ENCODE measurements at regions not wholly inside any gene's neighbourhood (a gene's known extent, or its start where the extent isn't known, plus 50 kb on each side); places are given as distances from the start of the nearest gene placed in this dataset.
"Not testable (repeated sequence)": the region's sequence is repeated elsewhere in the genome, so short reads cannot be mapped to it uniquely, and the experiment has no call there.

DNA sequence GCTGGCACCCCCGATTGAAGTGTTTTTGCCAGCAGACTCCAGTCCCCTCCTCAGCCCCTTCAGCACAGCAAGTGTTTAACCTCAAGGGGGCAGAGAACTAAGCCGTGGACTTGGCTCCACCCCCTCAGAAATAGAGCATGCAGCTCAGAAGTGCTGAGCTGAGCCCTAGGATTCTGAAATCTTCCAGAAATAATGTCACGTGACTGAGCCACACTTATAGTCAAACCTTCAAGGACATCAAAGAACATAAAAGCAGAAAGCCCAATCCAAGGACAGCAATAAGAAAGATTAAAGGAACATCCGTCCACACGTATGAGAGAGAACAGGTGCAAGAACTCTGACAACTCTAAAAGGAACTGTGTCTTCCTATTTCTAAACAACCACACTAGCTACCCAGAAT lies 317.7 kb upstream of the LRFN5 start:
- no peak for DNase-seq (ENCODE audit: low spot score)

DNA sequence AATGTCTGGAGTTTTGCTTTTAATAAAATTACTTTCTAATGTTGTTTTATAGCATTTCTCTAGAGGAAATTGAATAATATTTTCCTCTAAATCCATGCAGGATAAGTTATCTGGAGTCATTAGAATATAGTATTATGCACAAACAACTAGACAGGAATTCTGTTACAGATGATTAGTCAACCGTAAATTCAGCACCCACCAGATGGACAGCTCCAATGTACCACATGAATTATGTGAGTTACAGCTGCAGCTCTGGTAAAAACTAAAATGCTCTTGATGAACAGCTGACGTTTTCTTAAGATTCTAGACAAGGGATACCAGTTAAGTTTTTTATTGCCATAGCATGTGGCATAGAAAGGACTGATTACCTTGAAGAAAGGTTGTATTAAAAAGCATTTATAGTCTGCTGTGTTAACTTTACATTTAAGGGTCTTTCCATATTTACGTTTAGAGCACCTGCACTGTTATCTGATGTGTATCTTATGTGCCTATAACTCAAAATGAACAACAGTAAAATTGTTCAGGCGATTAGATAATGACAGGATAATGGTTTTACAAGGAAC lies 321.4 kb upstream of the LRFN5 start:
- no peak for DNase-seq (ENCODE audit: low spot score)

DNA sequence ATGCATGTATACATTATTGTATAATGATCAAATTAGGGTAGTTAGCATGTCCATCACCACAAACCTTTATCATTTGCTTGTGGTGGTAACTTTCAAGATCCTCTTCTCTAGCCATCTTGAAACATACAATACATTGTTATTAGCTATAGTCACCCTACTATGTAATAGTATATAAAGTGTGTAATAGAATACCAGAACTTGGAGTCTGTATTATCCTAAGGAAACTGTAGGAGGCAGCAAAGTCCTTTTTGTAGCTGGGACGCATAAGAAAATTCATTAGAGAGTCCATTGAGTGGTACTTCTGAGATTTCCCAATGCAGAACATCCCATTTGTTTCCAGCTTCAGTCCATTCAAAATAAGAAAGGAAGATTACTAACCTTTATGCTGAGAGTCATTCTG lies 325.9 kb upstream of the LRFN5 start:
- no peak for DNase-seq (ENCODE audit: low spot score)

DNA sequence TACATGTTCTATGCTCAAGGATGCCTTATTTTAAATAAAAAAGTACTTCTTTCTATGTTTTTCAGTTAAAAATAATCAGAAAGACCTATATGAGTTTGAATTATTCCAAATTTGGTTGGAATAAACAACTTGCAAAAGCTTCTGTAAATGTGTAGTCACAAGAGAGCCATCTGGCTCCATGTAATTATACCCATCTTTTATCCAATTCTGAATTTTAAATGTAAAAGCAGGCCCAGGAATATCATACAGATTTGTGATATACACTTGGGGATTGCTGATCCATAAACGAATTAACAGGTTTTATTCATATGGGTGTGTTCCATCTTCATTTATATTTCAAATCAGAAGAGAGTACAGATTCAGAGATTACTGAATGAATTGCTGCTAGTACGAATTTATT lies 329.2 kb upstream of the LRFN5 start:
- no peak for DNase-seq (ENCODE audit: low spot score)

DNA sequence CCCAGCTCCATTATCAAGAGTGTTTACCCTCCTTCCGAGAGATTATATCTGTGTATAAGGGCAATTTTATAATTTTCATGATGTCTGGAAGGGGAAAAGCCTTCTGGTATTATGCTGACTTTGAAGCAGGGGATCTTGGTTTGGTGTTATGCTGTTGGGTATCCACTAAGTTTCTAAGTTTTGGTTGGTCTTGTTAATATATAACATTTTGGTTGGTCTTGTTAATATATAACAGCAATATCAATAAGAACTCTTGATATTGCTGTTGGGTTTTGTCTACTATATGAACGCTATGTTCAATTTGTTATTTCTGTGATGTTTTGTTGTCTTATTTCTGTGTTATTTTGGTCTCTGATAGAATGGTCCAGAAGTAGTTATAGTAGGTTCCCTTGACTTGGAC lies 349.2 kb upstream of the LRFN5 start:
- DNase-seq (ENCODE audit: low spot score): no peak

DNA sequence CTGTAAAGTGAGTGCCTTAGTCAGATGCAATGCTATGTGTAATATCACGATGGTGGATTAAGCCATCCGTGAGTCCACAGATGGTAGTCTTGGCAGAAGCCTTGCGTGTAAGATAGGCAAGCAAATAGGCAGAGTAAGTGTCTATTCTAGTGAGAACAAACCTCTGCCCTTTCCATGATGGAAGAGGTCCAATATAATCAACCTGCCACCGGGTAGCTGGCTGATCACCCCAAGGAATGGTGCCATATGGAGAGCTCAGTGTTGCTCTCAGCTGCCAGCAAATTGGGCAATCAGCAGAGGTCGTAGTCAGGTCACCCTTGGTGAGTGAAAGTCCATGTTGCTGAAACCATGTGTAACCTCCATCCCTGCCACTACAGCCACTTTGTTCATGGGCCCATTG lies 371.2 kb upstream of the LRFN5 start:
- DNase-seq (ENCODE audit: low spot score): no peak

DNA sequence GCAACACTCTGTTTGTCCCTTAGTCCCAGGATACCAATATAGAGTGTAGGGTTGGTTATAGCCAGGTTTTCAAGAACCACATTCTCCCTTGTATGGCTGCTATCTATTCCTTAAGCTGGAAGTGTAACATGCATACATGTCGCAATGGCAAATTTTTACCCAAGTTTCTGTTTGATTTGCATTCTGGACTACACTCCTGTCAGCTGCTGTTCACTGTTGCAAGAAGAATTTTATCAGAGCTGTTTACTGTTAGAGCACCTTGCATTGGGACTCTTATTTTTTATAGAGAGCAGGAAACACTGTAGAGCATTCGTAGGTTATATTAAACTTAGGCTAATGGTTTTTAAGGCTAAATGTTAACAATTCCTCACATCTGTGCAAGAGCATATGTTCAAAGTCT lies 376.0 kb upstream of the LRFN5 start:
- no peak for DNase-seq (ENCODE audit: low spot score)

DNA sequence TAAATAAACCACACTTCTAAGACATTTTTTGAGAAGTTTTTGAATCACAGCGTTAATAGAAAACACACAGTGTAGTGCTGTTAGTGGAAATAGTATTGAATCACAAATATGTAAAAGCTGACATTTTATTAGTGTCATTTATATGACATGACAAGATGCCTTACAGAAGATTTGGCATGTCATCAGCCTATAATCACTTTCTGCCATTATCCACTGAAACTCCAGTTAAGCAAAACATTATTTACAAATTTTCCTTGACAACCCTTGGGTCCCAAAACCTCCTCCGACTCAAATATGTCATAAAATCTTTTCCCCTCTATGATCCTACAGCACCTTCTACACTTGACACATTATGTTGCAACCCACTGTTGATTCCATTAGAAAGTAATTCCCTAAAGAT lies 376.9 kb upstream of the LRFN5 start:
- no peak for DNase-seq (ENCODE audit: low spot score)

DNA sequence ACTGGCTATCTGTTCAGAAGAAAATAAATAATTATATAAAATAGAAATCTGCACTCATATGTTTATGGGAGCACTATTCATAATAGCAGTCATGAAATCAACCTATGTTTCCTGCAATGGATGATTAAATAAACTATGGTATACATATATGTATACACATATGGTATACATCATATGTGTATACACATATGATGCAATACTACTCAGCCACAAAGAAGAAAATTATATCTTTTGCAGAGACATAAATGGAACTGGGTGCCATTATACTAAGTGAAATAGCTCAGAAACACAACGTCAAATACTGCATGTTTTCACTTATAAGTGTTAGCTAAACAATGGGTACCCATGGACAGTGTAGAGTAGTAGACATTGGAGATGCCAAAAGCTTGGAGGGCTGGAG lies 381.2 kb upstream of the LRFN5 start:
- no peak for DNase-seq (ENCODE audit: low spot score)

DNA sequence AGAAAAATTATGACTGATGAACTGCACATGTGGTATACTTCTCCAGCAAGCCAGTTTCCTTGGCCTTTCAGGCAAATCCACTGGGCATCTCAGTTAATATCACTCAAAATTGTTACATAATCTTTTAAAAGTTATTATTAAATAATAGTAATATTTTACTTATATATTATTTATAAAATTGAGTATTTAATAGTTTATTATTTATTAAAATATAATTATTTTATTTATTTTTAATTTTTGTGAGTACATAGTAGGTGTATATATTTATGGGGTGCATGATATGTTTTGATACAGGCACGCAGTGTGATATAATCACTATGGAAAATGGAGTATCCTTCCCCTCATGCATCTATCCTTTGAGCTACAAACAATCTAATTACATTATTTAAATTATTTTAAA lies 384.1 kb upstream of the LRFN5 start:
- no peak for DNase-seq (ENCODE audit: low spot score)

DNA sequence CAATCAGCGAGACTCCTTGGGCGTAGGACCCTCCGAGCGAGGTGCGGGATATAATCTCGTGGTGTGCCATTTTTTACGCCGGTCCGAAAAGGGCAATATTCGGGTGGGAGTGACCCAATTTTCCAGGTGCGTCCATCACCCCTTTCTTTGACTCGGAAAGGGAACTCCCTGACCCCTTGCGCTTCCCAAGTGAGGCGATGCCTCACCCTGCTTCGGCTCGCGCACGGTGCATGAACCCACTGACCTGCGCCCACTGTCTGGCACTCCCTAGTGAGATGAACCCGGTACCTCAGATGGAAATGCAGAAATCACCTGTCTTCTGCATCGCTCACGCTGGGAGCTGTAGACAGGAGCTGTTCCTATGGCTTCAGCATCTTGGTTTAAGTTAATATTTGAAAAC lies 391.7 kb upstream of the LRFN5 start:
- not testable (repeated sequence) for DNase-seq (ENCODE audit: low spot score)

DNA sequence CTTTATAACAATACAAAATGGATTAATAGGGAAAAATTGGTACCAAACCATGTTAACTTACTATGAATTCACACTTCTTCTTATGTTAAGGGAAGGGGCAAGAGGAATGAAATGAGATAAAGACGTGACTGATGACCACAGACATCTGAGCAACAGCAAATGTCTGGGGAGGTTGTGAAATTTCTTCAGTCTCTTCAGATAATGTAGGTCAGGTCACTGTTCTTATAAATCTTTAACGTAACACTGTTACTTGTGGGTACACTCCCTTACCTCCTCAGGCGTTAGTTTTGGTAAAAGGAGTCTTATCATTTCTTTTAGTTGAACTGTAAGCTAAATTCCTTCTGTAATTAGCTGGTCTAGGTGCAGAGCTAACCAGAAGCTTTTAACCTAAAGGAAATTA lies 405.0 kb upstream of the LRFN5 start:
- DNase-seq (ENCODE audit: low spot score): no peak

DNA sequence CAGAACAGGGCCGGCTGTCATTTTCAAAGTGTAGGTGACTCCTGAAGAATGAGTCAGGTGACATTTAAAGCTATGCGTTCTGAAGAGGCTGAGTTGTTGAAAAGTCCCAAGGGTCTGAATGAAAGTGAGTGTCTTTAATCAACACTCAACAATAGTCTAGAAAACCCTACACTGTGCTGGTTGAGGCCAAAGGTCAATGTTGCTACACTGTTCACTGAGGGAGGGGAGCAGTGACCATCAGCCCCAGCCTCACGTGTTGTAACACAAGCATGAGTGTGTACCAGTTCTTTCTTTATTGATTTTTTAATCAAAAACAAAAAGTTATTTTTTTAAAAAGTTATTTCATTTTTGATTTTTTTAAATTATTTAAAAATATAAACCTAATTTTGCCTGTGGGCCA lies 418.8 kb upstream of the LRFN5 start:
- no peak for DNase-seq (ENCODE audit: low spot score)

DNA sequence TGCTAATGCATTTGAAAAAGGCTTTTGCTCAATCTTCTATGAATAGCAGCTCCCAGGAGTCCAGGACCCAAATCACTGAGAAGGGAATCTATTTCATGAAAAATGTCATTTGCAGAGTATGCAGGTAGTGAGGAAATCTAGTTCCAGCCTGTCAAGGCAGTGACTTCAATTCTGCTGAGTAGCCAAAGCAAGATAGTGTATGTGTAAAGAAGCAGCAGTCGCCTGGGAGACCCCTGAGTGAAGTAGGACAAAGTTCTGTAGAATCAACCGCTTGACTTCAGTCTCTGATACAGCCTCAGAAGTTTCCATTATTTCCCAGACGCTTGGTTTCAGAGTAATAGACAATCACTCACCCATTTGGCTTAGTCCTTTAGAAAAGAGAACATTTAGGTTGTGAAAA lies 435.6 kb upstream of the LRFN5 start:
- DNase-seq (ENCODE audit: low spot score): no peak

DNA sequence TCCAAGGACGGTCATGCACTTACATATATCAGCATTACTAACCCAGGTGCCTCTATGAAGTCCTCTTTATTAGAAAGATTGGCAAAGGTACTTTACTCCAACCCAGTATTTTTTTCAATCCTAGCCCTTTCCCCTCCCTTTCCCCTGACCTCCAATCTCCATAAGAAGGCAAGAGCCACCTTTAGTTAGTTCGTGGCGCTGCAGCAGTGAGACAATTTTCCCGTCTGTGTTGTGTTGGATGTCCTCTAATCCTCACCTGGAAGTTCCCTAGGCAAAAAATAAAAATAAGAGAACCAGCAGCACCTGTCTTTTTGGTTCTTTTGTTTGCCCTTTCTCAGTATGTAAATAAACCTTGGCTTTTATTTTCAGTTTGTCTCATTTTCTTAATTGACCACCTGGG lies 439.6 kb upstream of the LRFN5 start:
- no peak for DNase-seq (ENCODE audit: low spot score)

DNA sequence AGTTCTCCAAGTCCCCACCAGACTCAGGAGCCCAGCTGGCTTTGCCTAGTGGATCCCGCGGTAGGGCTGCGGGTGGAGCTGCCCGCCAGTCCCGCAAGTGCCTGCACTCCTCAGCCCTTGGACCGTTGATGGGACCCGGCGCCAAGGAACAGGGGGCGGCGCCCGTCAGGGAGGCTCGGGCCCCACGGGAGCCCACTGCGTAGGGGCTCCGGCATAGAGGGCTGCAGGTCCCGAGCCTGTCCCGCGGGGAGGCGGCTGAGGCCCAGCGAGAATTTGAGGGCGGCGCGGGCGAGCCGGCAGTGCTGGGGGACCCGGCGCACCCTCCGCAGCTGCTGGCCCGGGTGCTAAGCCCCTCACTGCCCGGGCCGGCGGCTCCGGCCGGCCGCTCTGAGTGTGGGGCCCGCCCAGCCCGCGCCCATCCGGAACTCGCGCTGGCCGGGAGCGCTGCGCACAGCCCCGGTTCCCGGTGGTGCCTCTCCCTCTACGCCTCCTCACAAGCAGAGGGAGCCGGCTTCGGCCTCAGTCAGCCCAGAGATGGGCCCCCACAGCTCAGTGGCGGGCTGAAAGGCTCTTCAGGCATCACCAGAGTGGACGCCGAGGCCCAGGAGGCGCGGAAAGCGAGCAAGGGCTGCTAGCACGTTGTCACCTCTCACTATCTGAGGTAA lies 452.4 kb upstream of the LRFN5 start:
- no peak for DNase-seq (ENCODE audit: low spot score)

DNA sequence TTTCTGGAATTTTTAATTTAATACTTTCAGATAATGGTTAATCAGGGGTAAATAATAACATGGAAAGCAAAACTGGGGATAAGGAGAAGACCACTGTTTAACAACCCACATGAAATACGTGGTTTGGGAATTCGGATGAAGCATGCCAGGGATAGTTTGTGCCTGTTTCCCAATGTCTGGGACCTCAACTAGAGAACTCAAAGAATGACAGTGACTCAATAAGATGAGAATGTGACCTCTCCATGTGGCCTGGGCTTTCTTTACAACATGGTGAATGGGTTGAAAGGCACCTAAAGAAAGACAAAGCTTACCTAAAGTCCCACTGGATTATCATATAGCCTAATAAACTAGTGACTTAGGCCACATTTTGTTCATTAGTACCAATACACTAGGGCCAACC lies 460.3 kb upstream of the LRFN5 start:
- no peak for DNase-seq (ENCODE audit: low spot score)

DNA sequence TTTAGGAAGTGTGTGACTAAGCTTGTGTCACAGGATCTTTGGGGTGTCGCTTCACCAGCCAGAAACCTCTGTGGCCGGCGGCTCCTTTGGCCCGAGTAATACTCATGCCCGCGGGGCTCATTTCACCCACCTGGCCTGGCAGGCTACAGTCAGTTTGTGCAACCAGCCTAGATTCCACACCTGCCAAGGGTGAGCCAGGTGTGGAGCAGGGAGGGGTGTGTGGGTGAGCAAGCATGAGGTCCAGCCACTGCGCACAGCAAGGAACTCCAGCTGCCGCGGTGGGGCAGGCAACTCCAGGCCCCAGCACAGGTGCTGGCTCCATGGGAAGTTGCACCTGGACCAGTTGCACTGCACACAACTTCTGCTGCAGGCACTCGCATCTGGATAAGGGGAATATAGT lies 462.3 kb upstream of the LRFN5 start:
- DNase-seq (ENCODE audit: low spot score): no peak

DNA sequence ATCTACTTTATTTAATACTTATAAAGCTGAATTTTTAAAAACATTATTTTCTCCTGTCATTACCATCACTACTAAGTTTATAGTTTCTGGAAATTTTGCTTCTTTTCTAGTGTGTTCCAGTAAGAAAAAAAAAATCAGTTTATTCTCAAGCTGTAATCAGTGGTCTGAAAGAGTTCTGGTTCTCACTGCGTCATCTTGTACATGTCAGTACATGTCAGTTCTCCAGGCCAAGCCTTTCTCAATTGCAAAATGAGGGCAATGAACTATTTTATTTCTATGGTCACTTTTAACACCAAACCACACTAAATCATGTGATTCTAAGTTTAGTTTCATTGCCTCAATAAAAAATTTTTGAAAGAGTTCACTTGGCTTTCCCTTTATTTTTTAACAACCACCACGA lies 468.9 kb upstream of the LRFN5 start:
- DNase-seq (ENCODE audit: low spot score): no peak

DNA sequence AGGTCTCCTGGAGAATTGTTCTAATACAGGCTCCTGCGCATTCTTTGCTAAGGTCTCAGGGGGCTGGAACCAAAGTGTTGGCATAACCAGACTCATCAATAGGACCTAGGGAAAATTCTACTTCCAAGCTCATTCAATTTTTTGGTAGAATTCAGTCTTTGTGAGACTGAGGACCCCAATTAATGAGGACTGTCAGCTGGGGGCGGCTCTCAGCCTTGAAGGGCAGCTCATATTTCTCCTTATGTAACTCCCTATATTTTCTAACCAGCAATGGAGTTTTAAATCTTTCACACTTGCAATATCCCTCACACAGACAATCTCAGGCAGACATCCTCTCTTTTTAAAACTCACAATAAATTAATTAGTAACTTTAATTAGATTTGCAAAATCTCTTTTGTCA lies 476.4 kb upstream of the LRFN5 start:
- DNase-seq (ENCODE audit: low spot score): no peak

DNA sequence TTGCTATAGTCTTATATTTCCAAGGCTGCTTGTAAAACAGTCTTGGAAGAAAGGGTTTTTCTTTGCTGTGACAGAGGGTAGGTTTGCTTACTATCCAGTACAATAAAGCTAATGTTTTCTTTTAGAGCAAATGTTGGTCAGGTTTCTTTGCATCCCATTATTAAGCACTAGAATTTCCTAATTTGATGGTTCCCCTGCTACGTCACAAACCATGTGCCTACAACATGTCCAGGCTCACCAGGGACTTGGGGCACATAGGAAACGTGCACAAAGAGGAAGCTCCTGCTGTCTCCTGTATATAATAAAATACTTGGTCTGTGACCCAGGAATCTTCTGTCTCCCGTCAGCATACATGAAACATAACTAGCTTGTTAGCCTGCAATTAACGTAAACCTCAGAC lies 486.3 kb upstream of the LRFN5 start:
- DNase-seq (ENCODE audit: low spot score): no peak

DNA sequence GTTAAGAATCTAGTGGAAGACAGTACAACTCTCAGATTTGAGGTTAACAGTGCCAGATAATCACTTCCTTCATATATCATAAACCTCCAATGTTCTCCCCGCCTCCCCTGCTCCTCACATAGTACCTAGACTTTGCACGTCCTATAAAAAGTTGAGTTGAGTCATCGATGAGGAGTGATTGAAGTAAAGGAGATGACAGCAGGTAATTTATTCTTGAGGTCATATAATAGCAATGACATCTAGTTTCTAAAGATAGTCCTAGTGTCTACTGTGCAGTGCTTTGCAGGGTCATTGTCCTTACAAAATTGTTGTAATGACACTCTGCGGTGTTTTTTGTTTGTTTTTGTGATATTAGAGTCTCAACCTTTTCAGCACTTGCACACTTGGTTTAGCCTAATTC lies 510.5 kb upstream of the LRFN5 start:
- DNase-seq (ENCODE audit: low spot score): no peak

DNA sequence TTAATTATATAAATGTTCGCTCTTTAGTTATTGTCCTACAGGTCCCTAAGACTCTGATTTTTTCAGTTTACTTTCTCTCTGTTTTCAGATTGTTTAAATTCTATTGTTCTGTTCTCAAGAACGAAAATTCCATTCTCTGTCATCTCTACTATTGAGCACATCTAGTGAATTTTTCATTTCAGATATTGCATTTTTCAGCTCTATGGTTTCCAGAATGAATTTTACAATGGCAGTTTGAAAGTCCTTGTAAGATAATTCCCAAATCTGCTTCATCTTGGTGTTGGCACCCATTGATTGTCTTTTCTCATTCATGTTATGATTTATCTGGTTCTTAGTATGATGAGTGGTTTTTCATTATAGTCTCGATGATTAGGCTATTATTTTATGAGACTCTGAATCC lies 519.6 kb upstream of the LRFN5 start:
- no peak for DNase-seq (ENCODE audit: low spot score)

DNA sequence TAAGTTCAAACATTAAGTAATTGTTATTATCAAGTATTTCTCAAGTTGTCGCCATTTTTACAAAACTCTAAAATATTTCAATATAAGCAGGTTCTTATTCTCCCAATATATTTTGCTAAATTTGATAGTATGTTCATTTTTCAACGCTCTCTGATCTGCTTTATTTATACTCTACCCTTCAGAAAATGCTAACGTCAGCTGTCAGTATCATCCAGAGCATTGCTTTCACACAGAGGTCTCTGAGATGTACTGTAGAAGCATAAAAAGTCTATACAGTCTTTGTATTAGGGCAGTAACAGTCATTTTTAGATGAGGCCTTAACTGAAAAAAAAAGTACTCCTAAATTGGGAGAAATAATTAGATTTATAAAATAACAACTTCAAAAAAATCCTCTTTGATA lies 533.1 kb upstream of the LRFN5 start:
- DNase-seq (ENCODE audit: low spot score): no peak

DNA sequence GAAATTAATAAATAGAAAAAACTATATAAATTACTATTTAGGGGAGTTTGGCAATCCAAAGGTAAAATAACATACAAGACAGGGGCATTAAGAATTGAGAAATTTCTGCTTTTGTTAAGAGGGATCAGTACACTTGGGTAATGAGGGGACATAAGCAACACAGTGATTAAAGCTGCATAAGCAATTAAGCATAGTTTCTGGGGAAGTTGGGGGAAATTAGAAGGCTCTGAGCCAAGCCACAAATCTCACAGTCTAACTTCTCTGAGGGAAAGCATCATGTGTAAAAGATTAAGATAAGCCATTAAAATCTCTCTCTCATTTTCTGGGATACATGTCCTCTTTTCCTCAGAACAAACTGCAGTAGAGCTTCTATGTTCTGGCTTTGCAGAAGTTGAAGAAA lies 533.9 kb upstream of the LRFN5 start:
- DNase-seq (ENCODE audit: low spot score): no peak
